ENCODE measurements at regions not wholly inside any gene's neighbourhood (a gene's known extent, or its start where the extent isn't known, plus 50 kb on each side); places are given as distances from the start of the nearest gene placed in this dataset.

DNA sequence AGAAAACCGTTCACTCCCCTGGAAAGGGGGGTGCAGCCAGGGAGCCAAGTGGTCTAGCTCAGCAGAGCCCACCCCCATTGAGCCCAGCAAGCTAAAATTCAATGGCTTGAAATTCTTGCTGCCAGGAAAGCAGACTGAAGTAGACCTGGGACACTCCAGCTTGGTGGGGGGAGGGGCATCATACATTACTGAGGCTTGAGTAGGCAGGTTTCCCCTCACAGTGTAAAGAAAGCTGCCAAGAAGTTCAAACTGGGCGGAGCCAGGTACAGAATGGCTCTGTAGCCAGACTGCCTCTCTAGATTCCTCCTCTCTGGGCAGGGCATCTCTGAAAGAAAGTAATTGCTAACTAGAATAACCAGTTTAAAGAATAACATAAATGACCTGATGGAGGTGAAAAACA lies 372.3 kb upstream of the F9 start:
- TF ChIP-seq, protein P1, sequence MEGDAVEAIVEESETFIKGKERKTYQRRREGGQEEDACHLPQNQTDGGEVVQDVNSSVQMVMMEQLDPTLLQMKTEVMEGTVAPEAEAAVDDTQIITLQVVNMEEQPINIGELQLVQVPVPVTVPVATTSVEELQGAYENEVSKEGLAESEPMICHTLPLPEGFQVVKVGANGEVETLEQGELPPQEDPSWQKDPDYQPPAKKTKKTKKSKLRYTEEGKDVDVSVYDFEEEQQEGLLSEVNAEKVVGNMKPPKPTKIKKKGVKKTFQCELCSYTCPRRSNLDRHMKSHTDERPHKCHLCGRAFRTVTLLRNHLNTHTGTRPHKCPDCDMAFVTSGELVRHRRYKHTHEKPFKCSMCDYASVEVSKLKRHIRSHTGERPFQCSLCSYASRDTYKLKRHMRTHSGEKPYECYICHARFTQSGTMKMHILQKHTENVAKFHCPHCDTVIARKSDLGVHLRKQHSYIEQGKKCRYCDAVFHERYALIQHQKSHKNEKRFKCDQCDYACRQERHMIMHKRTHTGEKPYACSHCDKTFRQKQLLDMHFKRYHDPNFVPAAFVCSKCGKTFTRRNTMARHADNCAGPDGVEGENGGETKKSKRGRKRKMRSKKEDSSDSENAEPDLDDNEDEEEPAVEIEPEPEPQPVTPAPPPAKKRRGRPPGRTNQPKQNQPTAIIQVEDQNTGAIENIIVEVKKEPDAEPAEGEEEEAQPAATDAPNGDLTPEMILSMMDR (IDR thresholded peaks at IDR 0.05; ENCODE audit: insufficient read depth, low read length): no peak
- TF ChIP-seq, protein P2, sequence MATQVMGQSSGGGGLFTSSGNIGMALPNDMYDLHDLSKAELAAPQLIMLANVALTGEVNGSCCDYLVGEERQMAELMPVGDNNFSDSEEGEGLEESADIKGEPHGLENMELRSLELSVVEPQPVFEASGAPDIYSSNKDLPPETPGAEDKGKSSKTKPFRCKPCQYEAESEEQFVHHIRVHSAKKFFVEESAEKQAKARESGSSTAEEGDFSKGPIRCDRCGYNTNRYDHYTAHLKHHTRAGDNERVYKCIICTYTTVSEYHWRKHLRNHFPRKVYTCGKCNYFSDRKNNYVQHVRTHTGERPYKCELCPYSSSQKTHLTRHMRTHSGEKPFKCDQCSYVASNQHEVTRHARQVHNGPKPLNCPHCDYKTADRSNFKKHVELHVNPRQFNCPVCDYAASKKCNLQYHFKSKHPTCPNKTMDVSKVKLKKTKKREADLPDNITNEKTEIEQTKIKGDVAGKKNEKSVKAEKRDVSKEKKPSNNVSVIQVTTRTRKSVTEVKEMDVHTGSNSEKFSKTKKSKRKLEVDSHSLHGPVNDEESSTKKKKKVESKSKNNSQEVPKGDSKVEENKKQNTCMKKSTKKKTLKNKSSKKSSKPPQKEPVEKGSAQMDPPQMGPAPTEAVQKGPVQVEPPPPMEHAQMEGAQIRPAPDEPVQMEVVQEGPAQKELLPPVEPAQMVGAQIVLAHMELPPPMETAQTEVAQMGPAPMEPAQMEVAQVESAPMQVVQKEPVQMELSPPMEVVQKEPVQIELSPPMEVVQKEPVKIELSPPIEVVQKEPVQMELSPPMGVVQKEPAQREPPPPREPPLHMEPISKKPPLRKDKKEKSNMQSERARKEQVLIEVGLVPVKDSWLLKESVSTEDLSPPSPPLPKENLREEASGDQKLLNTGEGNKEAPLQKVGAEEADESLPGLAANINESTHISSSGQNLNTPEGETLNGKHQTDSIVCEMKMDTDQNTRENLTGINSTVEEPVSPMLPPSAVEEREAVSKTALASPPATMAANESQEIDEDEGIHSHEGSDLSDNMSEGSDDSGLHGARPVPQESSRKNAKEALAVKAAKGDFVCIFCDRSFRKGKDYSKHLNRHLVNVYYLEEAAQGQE (IDR thresholded peaks at IDR 0.05; ENCODE audit: insufficient replicate concordance, low read depth): no peak
- no peak for TF ChIP-seq POLR2AphosphoS5 (IDR thresholded peaks at IDR 0.05; ENCODE audit: low read depth)
- no peak for TF ChIP-seq GABPA (IDR thresholded peaks at IDR 0.05; ENCODE audit: low read depth)

All from HL-60 (cell line).